Tibial nerve (tissue), 4 donors: ENCODE measurements at regions not wholly inside any gene's neighbourhood (a gene's known extent, or its start where the extent isn't known, plus 50 kb on each side); places are given as distances from the start of the nearest gene placed in this dataset.
"Not testable (repeated sequence)": the region's sequence is repeated elsewhere in the genome, so short reads cannot be mapped to it uniquely, and the experiment has no call there.

ENCODE experiments used
- DNase-seq, 2 donors: peaks; one replicate each; pipeline ENCODE4 v3.0.0-alpha.2; 2019; ENCODE audit warnings: low spot score in 2 of 2
- H3K27ac ChIP-seq, 4 donors: fragments of 200-600 bp; sonication (generic) in 3 of 4; one replicate each; pipeline ENCODE4 v1.5.1; 2017 to 2019; ENCODE audit warnings: mild to moderate bottlenecking in 1 of 4
- H3K27me3 ChIP-seq, 2 donors: fragments of 200-600 bp; sonication (generic) in 1 of 2; one replicate each; pipeline versions ENCODE4 v1.5.1 to v1.6.0; 2017 to 2019
- H3K36me3 ChIP-seq, 3 donors: fragments of 200-600 bp; sonication (generic); one replicate each; pipeline ENCODE4 v1.5.1; 2018 to 2019
- H3K4me1 ChIP-seq, 4 donors: fragments of 200-600 bp; sonication (generic) in 3 of 4; one replicate each; pipeline ENCODE4 v1.5.1; 2017 to 2019
- H3K4me3 ChIP-seq, 4 donors: fragments of 200-600 bp; sonication (generic) in 3 of 4; one replicate each; pipeline ENCODE4 v1.5.1; 2017 to 2019; ENCODE audit warnings: mild to moderate bottlenecking in 1 of 4, moderate library complexity in 1 of 4
- H3K9me3 ChIP-seq, 4 donors: fragments of 200-600 bp; sonication (generic) in 3 of 4; one replicate each; pipeline ENCODE4 v1.5.1; 2017 to 2019
- CTCF ChIP-seq, 5 experiments: fragments of 200-600 bp in 3 of 5; fragments of 450-650 bp in 2 of 5; sonication (generic) in 3 of 5; IDR thresholded peaks; one replicate each; pipeline ENCODE4 v1.5.1; 2016 to 2019; ENCODE audit warnings: antibody characterized with exemption in 5 of 5, mild to moderate bottlenecking in 3 of 5, moderate library complexity in 2 of 5
- EP300 ChIP-seq, 2 donors: sonication (generic); formaldehyde crosslinking; IDR thresholded peaks; one replicate each; pipeline ENCODE4 v1.6.1; 2017; ENCODE audit warnings: antibody characterized with exemption in 2 of 2, mild to moderate bottlenecking in 1 of 2
- POLR2A ChIP-seq, 2 donors: fragments of 450-650 bp; IDR thresholded peaks; one replicate each; pipeline ENCODE4 v1.6.1; 2017; ENCODE audit warnings: antibody characterized with exemption in 2 of 2, mild to moderate bottlenecking in 2 of 2, moderate library complexity in 2 of 2
- WGBS, 2 donors: methylation state at CpG; one replicate each; pipeline ENCODE4 v1.1.5; 2018; 5-methylcytosine and 5-hydroxymethylcytosine counted together

DNA sequence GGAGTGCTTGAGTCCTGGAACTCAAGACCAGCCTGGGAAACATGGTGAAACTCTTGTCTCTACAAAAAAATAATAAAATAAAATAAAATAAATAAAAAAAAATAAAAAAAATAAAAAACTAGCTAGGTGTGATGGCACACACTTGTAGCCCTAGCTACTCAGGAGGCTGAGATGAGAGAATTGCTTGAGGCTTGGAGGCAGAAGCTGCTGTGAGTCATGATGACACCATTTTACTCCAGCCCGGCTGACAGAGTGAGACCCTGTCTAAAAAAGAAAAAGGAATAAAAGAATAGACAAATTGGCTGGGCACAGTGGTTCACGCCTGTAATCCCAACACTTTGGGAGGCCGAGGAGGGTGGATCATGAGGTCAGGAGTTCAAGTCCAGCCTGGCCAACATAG lies 1168.9 kb downstream of the SLITRK5 start:
- TF ChIP-seq EP300 (IDR thresholded peaks at IDR 0.05) (no peak), POLR2A (IDR thresholded peaks at IDR 0.05) (no peak), CTCF (IDR thresholded peaks at IDR 0.05) (no peak)
- Histone ChIP-seq H3K9me3 (no peaks in the 10 kb centered on the region), H3K27me3 (no peaks in the 10 kb centered on the region), H3K4me1 (no peaks in the 10 kb centered on the region), H3K36me3 (no peaks in the 10 kb centered on the region), H3K27ac (no peak overlapping the region), H3K4me3 (no peak overlapping the region)
- WGBS, 2 donors = 95 to 99% methylated on average over 3 of the region's 3 CpGs
- no peak for DNase-seq

DNA sequence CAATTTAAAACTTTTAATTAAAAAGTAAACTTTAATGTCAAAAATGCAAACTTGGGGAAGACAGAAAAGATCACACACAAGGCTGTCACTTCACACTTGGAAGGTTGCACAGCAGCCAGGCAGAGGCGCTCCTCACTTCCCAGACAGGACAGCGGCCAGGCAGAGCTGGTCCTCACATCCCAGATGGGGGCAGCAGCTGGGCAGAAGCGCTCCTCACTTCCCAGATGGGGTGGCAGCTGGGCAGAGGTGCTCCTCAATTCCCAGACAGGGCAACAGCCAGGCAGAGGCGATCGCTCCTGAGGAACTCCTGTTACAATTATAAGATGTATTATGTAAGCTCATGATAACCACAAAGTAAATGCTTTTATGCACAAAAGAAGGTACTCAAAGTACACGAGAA lies 1181.1 kb downstream of the SLITRK5 start:
- not testable (repeated sequence) for H3K9me3 ChIP-seq, DNase-seq, H3K27me3 ChIP-seq, H3K36me3 ChIP-seq, H3K4me1 ChIP-seq, H3K4me3 ChIP-seq, H3K27ac ChIP-seq
- 90 to 92% methylated on average over 6 of the region's 6 CpGs for WGBS, 2 donors

GRCh38 chr13:88857256-88857655 lies 1186.1 kb downstream of the SLITRK5 start:
- Histone ChIP-seq H3K36me3 (no peaks in the 10 kb centered on the region), H3K4me1 (no peaks in the 10 kb centered on the region), H3K27me3 (no peaks in the 10 kb centered on the region), H3K27ac (no peak overlapping the region), H3K9me3 (peaks cover 0 to 2% (median 0%) of the 10 kb centered on the region in 4 donors), H3K4me3 (no peak overlapping the region)
- TF ChIP-seq CTCF (IDR thresholded peaks at IDR 0.05) (no peak), EP300 (IDR thresholded peaks at IDR 0.05) (no peak), POLR2A (IDR thresholded peaks at IDR 0.05) (no peak)
- DNase-seq = no peak
- 97 to 98% methylated on average over 1 of the region's 1 CpG for WGBS, 2 donors

- Histone ChIP-seq H3K4me1 (no peaks in the 10 kb centered on the region), H3K9me3 (no peaks in the 10 kb centered on the region), H3K27ac (no peak overlapping the region), H3K4me3 (no peak overlapping the region), H3K36me3 (no peaks in the 10 kb centered on the region), H3K27me3 (no peaks in the 10 kb centered on the region)
- no peak for DNase-seq
- TF ChIP-seq EP300 (IDR thresholded peaks at IDR 0.05) (no peak), CTCF (IDR thresholded peaks at IDR 0.05) (no peak), POLR2A (IDR thresholded peaks at IDR 0.05) (no peak)
- 46 to 58% methylated on average over 2 of the region's 2 CpGs for WGBS, 2 donors
These were observed 1191.0 kb downstream of the SLITRK5 start for GRCh38 chr13:88862095-88862620.

DNA sequence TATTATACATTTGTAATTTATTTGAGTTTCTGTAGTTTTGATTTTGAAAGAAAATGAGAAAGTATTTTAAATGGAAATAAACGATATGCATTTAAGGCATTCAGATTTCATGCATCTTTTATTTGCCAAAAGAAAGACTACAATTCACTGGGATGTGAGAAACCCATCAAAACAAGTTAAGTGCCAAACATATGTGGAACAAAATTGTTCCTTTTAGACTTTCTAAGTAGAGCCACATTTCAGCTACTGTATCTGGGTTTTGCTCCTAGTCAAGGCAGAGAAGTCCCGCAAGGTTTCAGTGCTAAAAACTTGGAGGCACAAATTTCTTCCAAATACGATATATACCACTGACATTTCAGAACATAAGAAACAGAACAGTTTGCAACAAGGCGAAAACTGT lies 1191.9 kb downstream of the SLITRK5 start:
- TF ChIP-seq EP300 (IDR thresholded peaks at IDR 0.05) = no peak
- 75 to 77% methylated on average over 4 of the region's 4 CpGs for WGBS, 2 donors

GRCh38 chr13:88866195-88866594 lies 1195.0 kb downstream of the SLITRK5 start:
- no peak for TF ChIP-seq EP300 (IDR thresholded peaks at IDR 0.05)
- TF ChIP-seq CTCF (IDR thresholded peaks at IDR 0.05) = no peak
- no peak for TF ChIP-seq POLR2A (IDR thresholded peaks at IDR 0.05)
- Histone ChIP-seq H3K9me3 (no peaks in the 10 kb centered on the region), H3K4me1 (no peaks in the 10 kb centered on the region), H3K4me3 (no peak overlapping the region), H3K36me3 (no peaks in the 10 kb centered on the region), H3K27me3 (no peaks in the 10 kb centered on the region), H3K27ac (no peak overlapping the region)
- DNase-seq = no peak
- WGBS, 2 donors = 77 to 80% methylated on average over 5 of the region's 5 CpGs

More for the DNA sequence above, 1191.9 kb downstream of the SLITRK5 start:
- H3K9me3 ChIP-seq = no peaks in the 10 kb centered on the region
- H3K4me3 ChIP-seq = no peak overlapping the region
- H3K27me3 ChIP-seq = no peaks in the 10 kb centered on the region
- H3K36me3 ChIP-seq = no peaks in the 10 kb centered on the region
- H3K4me1 ChIP-seq = no peaks in the 10 kb centered on the region
- no peak for DNase-seq
- H3K27ac ChIP-seq = no peak overlapping the region
